22Rv1 (cell line): ENCODE measurements at regions not wholly inside any gene's neighbourhood (a gene's known extent, or its start where the extent isn't known, plus 50 kb on each side); places are given as distances from the start of the nearest gene placed in this dataset.

Experiments used
- ZFX ChIP-seq: fragments of 450-650 bp; IDR thresholded peaks from 2 replicates; pipeline ENCODE4 v1.6.1; 2017; ENCODE audit warnings: antibody characterized with exemption, borderline replicate concordance
- TF ChIP-seq, protein P1 (sequence below): fragments of 450-650 bp; IDR thresholded peaks from 2 replicates; pipeline ENCODE4 v1.5.1; 2017; ENCODE audit warnings: mild to moderate bottlenecking

DNA sequence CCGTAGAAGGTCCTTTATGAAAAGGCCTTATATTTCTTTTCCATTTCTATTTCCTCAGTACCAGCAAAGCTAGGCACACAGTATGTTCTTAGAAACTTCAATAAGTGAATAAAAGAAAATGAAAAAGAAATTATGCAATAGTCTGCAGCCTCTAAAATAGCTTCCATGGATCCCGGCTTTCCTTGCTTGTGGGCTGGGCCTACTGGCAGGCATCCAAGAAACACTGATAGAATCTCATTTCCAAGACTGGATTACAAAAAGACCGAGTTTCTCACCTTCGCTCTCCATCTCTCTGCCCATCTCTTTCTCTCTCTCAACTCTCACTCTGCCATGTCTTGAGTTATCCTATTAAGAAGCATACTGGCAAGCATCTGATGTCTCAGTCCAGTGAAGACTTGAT is 187.5 kb upstream of the FKBP1C start:
- TF ChIP-seq, protein P1, sequence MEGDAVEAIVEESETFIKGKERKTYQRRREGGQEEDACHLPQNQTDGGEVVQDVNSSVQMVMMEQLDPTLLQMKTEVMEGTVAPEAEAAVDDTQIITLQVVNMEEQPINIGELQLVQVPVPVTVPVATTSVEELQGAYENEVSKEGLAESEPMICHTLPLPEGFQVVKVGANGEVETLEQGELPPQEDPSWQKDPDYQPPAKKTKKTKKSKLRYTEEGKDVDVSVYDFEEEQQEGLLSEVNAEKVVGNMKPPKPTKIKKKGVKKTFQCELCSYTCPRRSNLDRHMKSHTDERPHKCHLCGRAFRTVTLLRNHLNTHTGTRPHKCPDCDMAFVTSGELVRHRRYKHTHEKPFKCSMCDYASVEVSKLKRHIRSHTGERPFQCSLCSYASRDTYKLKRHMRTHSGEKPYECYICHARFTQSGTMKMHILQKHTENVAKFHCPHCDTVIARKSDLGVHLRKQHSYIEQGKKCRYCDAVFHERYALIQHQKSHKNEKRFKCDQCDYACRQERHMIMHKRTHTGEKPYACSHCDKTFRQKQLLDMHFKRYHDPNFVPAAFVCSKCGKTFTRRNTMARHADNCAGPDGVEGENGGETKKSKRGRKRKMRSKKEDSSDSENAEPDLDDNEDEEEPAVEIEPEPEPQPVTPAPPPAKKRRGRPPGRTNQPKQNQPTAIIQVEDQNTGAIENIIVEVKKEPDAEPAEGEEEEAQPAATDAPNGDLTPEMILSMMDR, result no peak
- no peak for TF ChIP-seq ZFX
